K562 (cell line): ENCODE measurements at regions not wholly inside any gene's neighbourhood (a gene's known extent, or its start where the extent isn't known, plus 50 kb on each side); places are given as distances from the start of the nearest gene placed in this dataset.

ENCODE experiments used
- KAT7 ChIP-seq: sonication (generic); formaldehyde crosslinking; IDR thresholded peaks from 2 replicates; pipeline ENCODE4 v1.8.0; 2022; ENCODE audit warnings: missing genetic modification reagents, mild to moderate bottlenecking, borderline replicate concordance
- ZBTB8A ChIP-seq: fragments of 450-650 bp; IDR thresholded peaks from 2 replicates; pipeline ENCODE4 v1.6.1; 2018; ENCODE audit warnings: mild to moderate bottlenecking, moderate library complexity; ENCODE audit not compliant: partially characterized antibody
- TF ChIP-seq, protein P1 (sequence below), 3 experiments: IDR thresholded peaks in 2 of 3; conservative IDR thresholded peaks in 1 of 3; 2 replicates each; pipeline ENCODE4 v1.5.1; 2011 to 2012; ENCODE audit warnings: low read length in 3 of 3, mild to moderate bottlenecking in 3 of 3, control low read depth in 2 of 3, improper control_type of control experiment in 1 of 3, inconsistent platforms in 1 of 3, low read depth in 1 of 3, mixed read lengths in 1 of 3, moderate library complexity in 1 of 3; ENCODE audit not compliant: insufficient read depth in 2 of 3
- TF ChIP-seq, protein P2 (sequence below): fragments of 250-450 bp; sonication (Bioruptor Pico); IDR thresholded peaks from 2 replicates; pipeline ENCODE4 v1.4.0; 2020; ENCODE audit warnings: mild to moderate bottlenecking

DNA sequence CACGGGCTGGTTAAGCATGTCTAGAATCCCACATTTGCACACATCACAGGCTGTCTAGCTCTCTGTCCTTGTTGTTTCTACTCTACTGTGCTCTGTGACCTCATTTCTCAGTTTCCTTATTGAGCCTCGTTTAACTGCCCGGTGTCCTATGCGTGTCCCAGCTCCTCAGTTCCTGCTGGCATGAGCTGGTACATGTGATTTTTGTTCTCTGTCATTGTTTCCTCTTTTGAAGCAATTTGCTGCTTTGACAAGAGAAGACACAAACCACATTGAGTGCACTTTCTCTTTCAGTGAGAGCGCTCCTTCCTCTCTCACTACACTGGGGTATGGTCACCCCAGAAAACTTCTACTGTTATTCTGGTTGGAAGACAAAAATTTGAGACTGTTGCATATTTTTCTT, 563.5 kb downstream of the PDCD6IP start:
- no peak for TF ChIP-seq KAT7 (CRISPR knock-in tag)
- TF ChIP-seq, protein P1, sequence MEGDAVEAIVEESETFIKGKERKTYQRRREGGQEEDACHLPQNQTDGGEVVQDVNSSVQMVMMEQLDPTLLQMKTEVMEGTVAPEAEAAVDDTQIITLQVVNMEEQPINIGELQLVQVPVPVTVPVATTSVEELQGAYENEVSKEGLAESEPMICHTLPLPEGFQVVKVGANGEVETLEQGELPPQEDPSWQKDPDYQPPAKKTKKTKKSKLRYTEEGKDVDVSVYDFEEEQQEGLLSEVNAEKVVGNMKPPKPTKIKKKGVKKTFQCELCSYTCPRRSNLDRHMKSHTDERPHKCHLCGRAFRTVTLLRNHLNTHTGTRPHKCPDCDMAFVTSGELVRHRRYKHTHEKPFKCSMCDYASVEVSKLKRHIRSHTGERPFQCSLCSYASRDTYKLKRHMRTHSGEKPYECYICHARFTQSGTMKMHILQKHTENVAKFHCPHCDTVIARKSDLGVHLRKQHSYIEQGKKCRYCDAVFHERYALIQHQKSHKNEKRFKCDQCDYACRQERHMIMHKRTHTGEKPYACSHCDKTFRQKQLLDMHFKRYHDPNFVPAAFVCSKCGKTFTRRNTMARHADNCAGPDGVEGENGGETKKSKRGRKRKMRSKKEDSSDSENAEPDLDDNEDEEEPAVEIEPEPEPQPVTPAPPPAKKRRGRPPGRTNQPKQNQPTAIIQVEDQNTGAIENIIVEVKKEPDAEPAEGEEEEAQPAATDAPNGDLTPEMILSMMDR (IDR thresholded peaks at IDR 0.05 in 2 of 3, conservative IDR thresholded peaks at IDR 0.05 in 1 of 3; ENCODE audit: insufficient read depth in 2 of 3, low read depth in 1 of 3, low read length in 3 of 3) = no peak
- TF ChIP-seq, protein P2, sequence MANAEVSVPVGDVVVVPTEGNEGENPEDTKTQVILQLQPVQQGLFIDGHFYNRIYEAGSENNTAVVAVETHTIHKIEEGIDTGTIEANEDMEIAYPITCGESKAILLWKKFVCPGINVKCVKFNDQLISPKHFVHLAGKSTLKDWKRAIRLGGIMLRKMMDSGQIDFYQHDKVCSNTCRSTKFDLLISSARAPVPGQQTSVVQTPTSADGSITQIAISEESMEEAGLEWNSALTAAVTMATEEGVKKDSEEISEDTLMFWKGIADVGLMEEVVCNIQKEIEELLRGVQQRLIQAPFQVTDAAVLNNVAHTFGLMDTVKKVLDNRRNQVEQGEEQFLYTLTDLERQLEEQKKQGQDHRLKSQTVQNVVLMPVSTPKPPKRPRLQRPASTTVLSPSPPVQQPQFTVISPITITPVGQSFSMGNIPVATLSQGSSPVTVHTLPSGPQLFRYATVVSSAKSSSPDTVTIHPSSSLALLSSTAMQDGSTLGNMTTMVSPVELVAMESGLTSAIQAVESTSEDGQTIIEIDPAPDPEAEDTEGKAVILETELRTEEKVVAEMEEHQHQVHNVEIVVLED (CRISPR knock-in tag) = no peak
- no peak for TF ChIP-seq ZBTB8A
